Caco-2 (cell line): ENCODE measurements at regions not wholly inside any gene's neighbourhood (a gene's known extent, or its start where the extent isn't known, plus 50 kb on each side); places are given as distances from the start of the nearest gene placed in this dataset.

Experiments used
- BruUV-seq: library from RNA; stranded (reverse); fragments of 400-500 nt; replicated peaks from 2 replicates; lab custom pipeline; 2021; lab: Mats Ljungman, UMichigan
- CTCF ChIA-PET: fragments of 300-600 bp; sonication (Branson Sonifier 250); formaldehyde crosslinking; loops from one replicate; lab custom pipeline; 2022; ENCODE audit warnings: antibody characterized with exemption; lab: Charles Lee
- POLR2A ChIA-PET: fragments of 300-600 bp; sonication (Branson Sonifier 250); formaldehyde crosslinking; loops from one replicate; lab custom pipeline; 2022; ENCODE audit warnings: antibody characterized with exemption; lab: Charles Lee
- DNase-seq, 2 experiments: peaks; one replicate each; pipeline versions ENCODE4 v3.0.0 to v3.0.0-alpha.2; 2020 to 2022
- H3K27me3 ChIP-seq: replicated peaks from 2 replicates; pipeline ENCODE4 v1.6.0; 2011; ENCODE audit warnings: low read length; ENCODE audit not compliant: control insufficient read depth, insufficient read depth
- H3K36me3 ChIP-seq: 2 replicates; pipeline ENCODE4 v1.5.1; 2011; ENCODE audit warnings: low read length; ENCODE audit not compliant: control insufficient read depth, insufficient read depth
- H3K4me1 ChIP-seq: fragments of 250-450 bp; sonication (Bioruptor Pico); 2 replicates; pipeline ENCODE4 v1.5.1; 2020; ENCODE audit warnings: mild to moderate bottlenecking
- H3K4me3 ChIP-seq: 2 replicates; pipeline ENCODE4 v1.5.1; 2011; ENCODE audit warnings: low read depth, mild to moderate bottlenecking, control low read depth, low read length
- H3K9me3 ChIP-seq: fragments of 250-450 bp; sonication (Bioruptor Pico); 2 replicates; pipeline ENCODE4 v1.5.1; 2020; ENCODE audit warnings: mild to moderate bottlenecking, moderate library complexity
- H3K27ac Mint-ChIP-seq: one replicate; pipeline ENCODE4 v1.8.0; 2022; ENCODE audit warnings: mixed read lengths; ENCODE audit not compliant: unreplicated experiment
- H3K27me3 Mint-ChIP-seq: one replicate; pipeline ENCODE4 v1.8.0; 2022; ENCODE audit warnings: mixed read lengths; ENCODE audit not compliant: insufficient read depth, unreplicated experiment
- H3K36me3 Mint-ChIP-seq: one replicate; pipeline ENCODE4 v1.8.0; 2022; ENCODE audit warnings: mild to moderate bottlenecking, mixed read lengths; ENCODE audit not compliant: insufficient read depth, unreplicated experiment
- H3K4me1 Mint-ChIP-seq: one replicate; pipeline ENCODE4 v1.8.0; 2022; ENCODE audit warnings: low read depth, mixed read lengths; ENCODE audit not compliant: unreplicated experiment
- H3K4me3 Mint-ChIP-seq: one replicate; pipeline ENCODE4 v1.8.0; 2022; ENCODE audit warnings: mild to moderate bottlenecking, moderate library complexity, mixed read lengths; ENCODE audit not compliant: unreplicated experiment
- H3K9me3 Mint-ChIP-seq: one replicate; pipeline ENCODE4 v1.8.0; 2022; ENCODE audit warnings: mixed read lengths; ENCODE audit not compliant: unreplicated experiment
- intact Hi-C: fragments of 100-400 bp; cut with micrococcal nuclease; formaldehyde crosslinking; loops from one replicate; pipeline ENCODE4 v1.10.0; 2022; ENCODE audit not compliant: unreplicated experiment
- TF ChIP-seq, protein P1 (sequence below), 2 experiments: fragments of 200-600 bp in 1 of 2; IDR thresholded peaks; 1 replicate in 1 of 2; 2 replicates in 1 of 2; pipeline versions ENCODE4 v1.5.1 to v1.8.0; 2011 to 2022; ENCODE audit warnings: antibody characterized with exemption in 1 of 2, control low read depth in 1 of 2, inconsistent platforms in 1 of 2, low read depth in 1 of 2, low read length in 1 of 2, mild to moderate bottlenecking in 1 of 2, moderate library complexity in 1 of 2; ENCODE audit not compliant: insufficient read depth in 1 of 2, severe bottlenecking in 1 of 2, unreplicated experiment in 1 of 2

DNA sequence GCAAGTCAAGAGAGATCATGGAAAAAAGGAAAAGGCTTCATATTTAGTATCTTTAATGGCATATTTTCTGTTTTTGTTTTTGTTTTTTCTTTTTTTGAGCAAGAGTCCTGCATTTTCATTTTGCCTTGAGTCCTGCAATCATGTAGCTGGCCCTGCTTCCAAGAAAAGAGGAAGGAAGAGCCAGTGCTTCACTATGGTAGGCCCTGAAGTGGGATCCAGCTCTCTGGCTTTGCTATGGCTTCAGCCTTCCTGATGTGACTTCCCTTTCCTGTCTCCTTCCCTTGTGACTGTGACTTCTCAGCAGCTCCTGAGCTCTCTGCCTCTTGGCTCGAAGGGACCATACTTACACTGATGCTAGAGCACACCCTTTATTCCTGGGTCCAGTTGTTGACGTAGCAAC is 512.3 kb downstream of the INHBA start:
- TF ChIP-seq, protein P1, sequence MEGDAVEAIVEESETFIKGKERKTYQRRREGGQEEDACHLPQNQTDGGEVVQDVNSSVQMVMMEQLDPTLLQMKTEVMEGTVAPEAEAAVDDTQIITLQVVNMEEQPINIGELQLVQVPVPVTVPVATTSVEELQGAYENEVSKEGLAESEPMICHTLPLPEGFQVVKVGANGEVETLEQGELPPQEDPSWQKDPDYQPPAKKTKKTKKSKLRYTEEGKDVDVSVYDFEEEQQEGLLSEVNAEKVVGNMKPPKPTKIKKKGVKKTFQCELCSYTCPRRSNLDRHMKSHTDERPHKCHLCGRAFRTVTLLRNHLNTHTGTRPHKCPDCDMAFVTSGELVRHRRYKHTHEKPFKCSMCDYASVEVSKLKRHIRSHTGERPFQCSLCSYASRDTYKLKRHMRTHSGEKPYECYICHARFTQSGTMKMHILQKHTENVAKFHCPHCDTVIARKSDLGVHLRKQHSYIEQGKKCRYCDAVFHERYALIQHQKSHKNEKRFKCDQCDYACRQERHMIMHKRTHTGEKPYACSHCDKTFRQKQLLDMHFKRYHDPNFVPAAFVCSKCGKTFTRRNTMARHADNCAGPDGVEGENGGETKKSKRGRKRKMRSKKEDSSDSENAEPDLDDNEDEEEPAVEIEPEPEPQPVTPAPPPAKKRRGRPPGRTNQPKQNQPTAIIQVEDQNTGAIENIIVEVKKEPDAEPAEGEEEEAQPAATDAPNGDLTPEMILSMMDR (IDR thresholded peaks at IDR 0.05; ENCODE audit: insufficient read depth in 1 of 2, low read depth in 1 of 2, low read length in 1 of 2, severe bottlenecking in 1 of 2, unreplicated experiment in 1 of 2), result no peak
- Mint-ChIP-seq H3K27me3 (no peaks in the 10 kb centered on the region), H3K36me3 (peaks cover 11% of the 10 kb centered on the region), H3K27ac (no peak overlapping the region), H3K9me3 (peaks cover 36% of the 10 kb centered on the region), H3K4me3 (no peak overlapping the region), H3K4me1 (peaks cover 19% of the 10 kb centered on the region)
- DNase-seq, result no peak
- no peaks in the 10 kb centered on the region for H3K36me3 ChIP-seq
- CTCF ChIA-PET, result interaction anchor here (0.6 kb wide), 1 partner anchor 189 kb away, joined by 3 read pairs; no protein-coding TSS in a partner anchor
- H3K4me1 ChIP-seq, result peaks cover 40% of the 10 kb centered on the region
- intact Hi-C loops, result no loop called here
- H3K9me3 ChIP-seq, result no peaks in the 10 kb centered on the region; the same call in 1 of the 2 replicates
- no peaks in the 10 kb centered on the region for H3K27me3 ChIP-seq
- H3K4me3 ChIP-seq, result no peak overlapping the region
- no TSS peak for BruUV-seq
- POLR2A ChIA-PET, result no interaction called here

DNA sequence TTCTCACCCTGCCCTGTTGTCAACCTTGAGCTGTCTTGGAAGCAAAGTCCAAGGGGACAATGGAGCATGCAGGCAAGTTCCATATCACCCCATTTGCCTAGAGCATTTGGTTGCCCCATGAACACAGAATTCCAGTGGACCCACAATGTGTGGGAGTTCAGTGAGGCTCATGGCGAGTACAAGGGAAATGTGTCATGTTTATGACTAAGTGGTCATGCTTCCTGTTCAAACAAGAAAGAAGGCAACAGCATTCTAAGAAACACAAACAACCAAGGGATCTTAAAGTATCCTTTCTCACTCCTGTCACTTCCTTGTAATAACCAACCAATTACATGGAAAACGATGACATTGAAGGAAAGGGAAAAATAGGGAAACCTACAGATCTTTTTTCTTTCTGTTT is 513.0 kb downstream of the INHBA start:
- intact Hi-C loops, result no loop called here
- peaks cover 19% of the 10 kb centered on the region for H3K4me1 Mint-ChIP-seq

DNA sequence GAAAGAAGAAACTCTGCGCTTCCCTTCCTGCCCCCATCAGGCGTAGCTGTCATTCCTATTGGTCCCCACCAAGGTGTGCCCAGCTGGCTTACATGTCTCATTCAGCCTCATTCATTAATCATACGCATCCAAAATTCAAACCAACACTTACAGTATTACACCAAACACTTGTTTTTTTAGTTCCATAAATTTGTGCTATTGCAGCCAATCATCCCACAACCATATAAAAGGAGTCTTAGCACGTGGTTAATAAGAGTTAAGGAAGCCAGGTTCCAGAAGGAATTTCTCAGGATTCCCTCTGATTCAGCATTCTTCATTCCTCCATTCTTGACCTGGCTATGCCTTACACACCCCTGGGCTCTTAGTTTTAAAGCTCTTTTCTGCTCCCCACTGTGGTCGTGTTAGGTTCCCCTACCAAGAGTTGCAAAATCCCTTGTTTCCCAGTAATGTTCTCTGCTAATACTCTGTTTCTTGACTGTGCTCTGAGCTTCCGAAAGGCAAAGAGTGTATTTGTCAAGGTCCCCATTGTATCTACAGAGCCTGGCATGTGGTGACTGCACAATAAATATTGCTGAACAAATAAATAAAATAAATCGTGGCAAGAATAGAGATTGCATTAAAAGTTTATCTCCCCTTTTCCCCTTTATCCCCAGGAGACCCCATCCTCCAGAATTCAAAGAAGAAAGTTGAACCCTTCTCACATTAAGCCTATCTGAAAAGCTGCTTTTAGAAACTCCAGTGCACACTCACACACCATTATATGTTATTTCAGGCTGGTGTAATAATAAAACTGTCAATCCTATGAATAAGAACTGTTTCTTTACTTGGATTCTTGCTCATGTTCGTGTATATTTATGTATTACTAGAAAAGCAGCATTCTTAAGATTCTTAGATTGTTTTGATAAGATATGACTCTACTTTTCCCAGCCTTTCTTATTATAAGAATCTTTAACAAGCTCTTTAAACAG is 514.4 kb downstream of the INHBA start:
- no peaks in the 10 kb centered on the region for H3K36me3 ChIP-seq
- no peaks in the 10 kb centered on the region for H3K27me3 Mint-ChIP-seq
- no peak overlapping the region for H3K4me3 ChIP-seq
- ChIA-PET POLR2A (interaction anchor here (0.5 kb wide), 1 partner anchor 615 kb away, joined by 13 read pairs; no protein-coding TSS in a partner anchor), CTCF (interaction anchor here (0.5 to 1.1 kb wide), 2 partner anchors 47 to 1231 kb away, joined by 4 to 6 read pairs; no protein-coding TSS in a partner anchor)
- H3K27me3 ChIP-seq, result no peaks in the 10 kb centered on the region
- H3K27ac Mint-ChIP-seq, result peak overlapping the region; percentile 97
- DNase-seq, result peak; percentile 52 to 62
- intact Hi-C loops, result loop anchor here (1.0 kb wide), 4 partner anchors 18 to 54 kb away; no protein-coding TSS in a partner anchor
- peak overlapping the region; percentile 70 for H3K4me3 Mint-ChIP-seq
- peaks cover 21% of the 10 kb centered on the region for H3K4me1 Mint-ChIP-seq
- BruUV-seq, result no TSS peak
- H3K36me3 Mint-ChIP-seq, result peaks cover 11% of the 10 kb centered on the region
- peaks cover 31% of the 10 kb centered on the region for H3K9me3 Mint-ChIP-seq
- TF ChIP-seq, protein P1 (IDR thresholded peaks at IDR 0.05; ENCODE audit: insufficient read depth in 1 of 2, low read depth in 1 of 2, low read length in 1 of 2, severe bottlenecking in 1 of 2, unreplicated experiment in 1 of 2), result no peak
- peaks cover 40% of the 10 kb centered on the region for H3K4me1 ChIP-seq
- no peaks in the 10 kb centered on the region; the same call in 1 of the 2 replicates for H3K9me3 ChIP-seq

More for the DNA sequence above, 513.0 kb downstream of the INHBA start:
- no peak overlapping the region for H3K4me3 ChIP-seq
- peak in 1 of 2 experiments; percentile 46 for DNase-seq
- H3K36me3 Mint-ChIP-seq, result peaks cover 11% of the 10 kb centered on the region
- POLR2A ChIA-PET, result no interaction called here
- H3K4me3 Mint-ChIP-seq, result peak overlapping the region; percentile 16
- H3K27me3 ChIP-seq, result no peaks in the 10 kb centered on the region
- H3K4me1 ChIP-seq, result peaks cover 40% of the 10 kb centered on the region
- CTCF ChIA-PET, result no interaction called here
- TF ChIP-seq, protein P1 (IDR thresholded peaks at IDR 0.05; ENCODE audit: insufficient read depth in 1 of 2, low read depth in 1 of 2, low read length in 1 of 2, severe bottlenecking in 1 of 2, unreplicated experiment in 1 of 2), result no peak
- no peaks in the 10 kb centered on the region for H3K27me3 Mint-ChIP-seq
- H3K27ac Mint-ChIP-seq, result peak overlapping the region; percentile 86
- H3K9me3 ChIP-seq, result no peaks in the 10 kb centered on the region; the same call in 1 of the 2 replicates
- peaks cover 29% of the 10 kb centered on the region for H3K9me3 Mint-ChIP-seq
- no TSS peak for BruUV-seq
- no peaks in the 10 kb centered on the region for H3K36me3 ChIP-seq
